ENCODE measurements at regions not wholly inside any gene's neighbourhood (a gene's known extent, or its start where the extent isn't known, plus 50 kb on each side); places are given as distances from the start of the nearest gene placed in this dataset.

DNA sequence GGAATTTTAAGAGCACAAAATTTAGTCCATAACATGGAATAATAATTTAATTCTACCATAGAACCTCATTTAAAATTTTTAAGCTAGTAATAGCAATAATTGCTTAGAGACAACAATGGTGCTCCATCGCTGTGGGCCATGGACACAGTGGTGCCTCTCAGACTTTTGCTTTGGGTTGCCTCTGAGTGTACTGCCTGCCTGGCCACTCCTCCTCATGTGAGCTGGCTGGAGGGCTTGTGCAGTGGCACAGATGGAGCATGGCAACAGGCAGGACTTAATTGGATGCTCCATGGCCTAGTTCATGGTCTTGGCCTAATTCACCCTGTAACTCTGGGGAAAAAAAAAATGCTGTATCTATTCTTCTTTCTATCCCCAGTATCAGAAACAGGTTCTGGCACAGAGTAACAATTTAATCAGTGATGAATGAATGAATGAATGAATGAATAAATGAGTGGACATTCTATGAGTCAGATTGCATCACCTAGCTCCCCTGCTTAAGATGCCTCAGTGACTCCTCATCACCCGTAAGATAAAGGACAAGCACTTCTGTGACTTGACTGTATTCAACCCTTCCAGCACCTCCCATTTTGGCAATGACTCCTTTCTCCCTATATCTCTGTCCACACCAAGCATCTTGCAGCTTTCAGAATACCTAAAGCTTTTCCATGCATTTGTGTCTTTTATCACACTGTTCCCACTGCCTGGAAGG lies 211.8 kb upstream of the SLC14A2 start (continued):
- TF ChIP-seq, protein P1, sequence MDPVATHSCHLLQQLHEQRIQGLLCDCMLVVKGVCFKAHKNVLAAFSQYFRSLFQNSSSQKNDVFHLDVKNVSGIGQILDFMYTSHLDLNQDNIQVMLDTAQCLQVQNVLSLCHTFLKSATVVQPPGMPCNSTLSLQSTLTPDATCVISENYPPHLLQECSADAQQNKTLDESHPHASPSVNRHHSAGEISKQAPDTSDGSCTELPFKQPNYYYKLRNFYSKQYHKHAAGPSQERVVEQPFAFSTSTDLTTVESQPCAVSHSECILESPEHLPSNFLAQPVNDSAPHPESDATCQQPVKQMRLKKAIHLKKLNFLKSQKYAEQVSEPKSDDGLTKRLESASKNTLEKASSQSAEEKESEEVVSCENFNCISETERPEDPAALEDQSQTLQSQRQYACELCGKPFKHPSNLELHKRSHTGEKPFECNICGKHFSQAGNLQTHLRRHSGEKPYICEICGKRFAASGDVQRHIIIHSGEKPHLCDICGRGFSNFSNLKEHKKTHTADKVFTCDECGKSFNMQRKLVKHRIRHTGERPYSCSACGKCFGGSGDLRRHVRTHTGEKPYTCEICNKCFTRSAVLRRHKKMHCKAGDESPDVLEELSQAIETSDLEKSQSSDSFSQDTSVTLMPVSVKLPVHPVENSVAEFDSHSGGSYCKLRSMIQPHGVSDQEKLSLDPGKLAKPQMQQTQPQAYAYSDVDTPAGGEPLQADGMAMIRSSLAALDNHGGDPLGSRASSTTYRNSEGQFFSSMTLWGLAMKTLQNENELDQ (CRISPR knock-in tag; IDR thresholded peaks at IDR 0.05; ENCODE audit: borderline replicate concordance) = no peak
- TF ChIP-seq, protein P2, sequence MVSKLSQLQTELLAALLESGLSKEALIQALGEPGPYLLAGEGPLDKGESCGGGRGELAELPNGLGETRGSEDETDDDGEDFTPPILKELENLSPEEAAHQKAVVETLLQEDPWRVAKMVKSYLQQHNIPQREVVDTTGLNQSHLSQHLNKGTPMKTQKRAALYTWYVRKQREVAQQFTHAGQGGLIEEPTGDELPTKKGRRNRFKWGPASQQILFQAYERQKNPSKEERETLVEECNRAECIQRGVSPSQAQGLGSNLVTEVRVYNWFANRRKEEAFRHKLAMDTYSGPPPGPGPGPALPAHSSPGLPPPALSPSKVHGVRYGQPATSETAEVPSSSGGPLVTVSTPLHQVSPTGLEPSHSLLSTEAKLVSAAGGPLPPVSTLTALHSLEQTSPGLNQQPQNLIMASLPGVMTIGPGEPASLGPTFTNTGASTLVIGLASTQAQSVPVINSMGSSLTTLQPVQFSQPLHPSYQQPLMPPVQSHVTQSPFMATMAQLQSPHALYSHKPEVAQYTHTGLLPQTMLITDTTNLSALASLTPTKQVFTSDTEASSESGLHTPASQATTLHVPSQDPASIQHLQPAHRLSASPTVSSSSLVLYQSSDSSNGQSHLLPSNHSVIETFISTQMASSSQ (IDR thresholded peaks at IDR 0.05; ENCODE audit: low read depth) = no peak
- TF ChIP-seq, protein P2 (CRISPR knock-in tag; IDR thresholded peaks at IDR 0.05; ENCODE audit: borderline replicate concordance) = no peak
- no peak for TF ChIP-seq MAFF (IDR thresholded peaks at IDR 0.05; ENCODE audit: low read depth, low read length)

DNA sequence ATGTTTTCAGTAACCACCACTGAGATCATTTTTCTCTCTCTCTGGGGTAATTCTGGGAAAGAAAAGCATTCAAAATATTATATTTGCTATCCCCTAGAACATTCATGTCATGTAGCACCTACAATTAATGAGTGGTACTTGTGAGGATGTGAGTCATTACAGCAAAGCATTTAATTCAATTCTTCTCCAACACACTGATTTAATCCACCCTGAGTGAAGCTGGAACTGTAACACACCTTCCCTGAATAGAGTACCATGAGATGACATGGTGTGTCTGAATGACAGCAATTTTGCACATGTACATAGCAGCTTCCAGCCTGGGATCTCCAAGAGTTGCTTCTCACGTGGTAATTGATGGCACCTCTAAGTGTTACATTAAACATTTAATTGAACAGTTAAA lies 207.1 kb upstream of the SLC14A2 start:
- Histone ChIP-seq H3K79me2 (ENCODE audit: insufficient read depth, low read length) (no peaks in the 10 kb centered on the region), H3K27ac (ENCODE audit: extremely low read length, insufficient read depth, low read length) (no peak overlapping the region), H3K4me2 (ENCODE audit: low read depth, low read length) (no peak overlapping the region), H3K4me3 (replicated peaks in 1 of 3; ENCODE audit: insufficient read depth in 1 of 3, low read depth in 2 of 3, low read length in 3 of 3) (no peak overlapping the region), H3K27me3 (ENCODE audit: control insufficient read depth in 1 of 2, insufficient read depth in 2 of 2, low read length in 2 of 2) (no peaks in the 10 kb centered on the region), H3K9me3 (ENCODE audit: low read length) (no peaks in the 10 kb centered on the region), H3K4me1 (ENCODE audit: insufficient read depth, low read length) (no peaks in the 10 kb centered on the region), H3K36me3 (replicated peaks in 1 of 2; ENCODE audit: control insufficient read depth in 1 of 2, insufficient read depth in 2 of 2, low read length in 2 of 2) (no peaks in the 10 kb centered on the region), H3K9ac (ENCODE audit: insufficient read depth, low read depth, low read length) (no peak overlapping the region), H4K20me1 (ENCODE audit: insufficient read depth, low read length) (no peaks in the 10 kb centered on the region), H2AFZ (ENCODE audit: low read length) (no peak overlapping the region)
- no TSS peak for BruUV-seq (replicated peaks)
- WGBS (ENCODE audit: low lambda C conversion rate) = 0% methylated on average over 1 of the region's 1 CpG
- CTCF ChIA-PET (ENCODE audit: low intra/inter-chr PET ratio, low total read pairs) = no interaction called here
- FAIRE-seq (no peak), ATAC-seq (no peak), DNase-seq (ENCODE audit: low spot score) (no peak)
- intact Hi-C loops (cut with micrococcal nuclease; ENCODE audit: unreplicated experiment) (no loop called here), in situ Hi-C loops (cut with HindIII; ENCODE audit: extremely low pct_ligation_motif_present, low pct_unique_long_range_greater_than_20kb) (no loop called here)
- POLR2A ChIA-PET = no interaction called here
- TF ChIP-seq, protein P3, sequence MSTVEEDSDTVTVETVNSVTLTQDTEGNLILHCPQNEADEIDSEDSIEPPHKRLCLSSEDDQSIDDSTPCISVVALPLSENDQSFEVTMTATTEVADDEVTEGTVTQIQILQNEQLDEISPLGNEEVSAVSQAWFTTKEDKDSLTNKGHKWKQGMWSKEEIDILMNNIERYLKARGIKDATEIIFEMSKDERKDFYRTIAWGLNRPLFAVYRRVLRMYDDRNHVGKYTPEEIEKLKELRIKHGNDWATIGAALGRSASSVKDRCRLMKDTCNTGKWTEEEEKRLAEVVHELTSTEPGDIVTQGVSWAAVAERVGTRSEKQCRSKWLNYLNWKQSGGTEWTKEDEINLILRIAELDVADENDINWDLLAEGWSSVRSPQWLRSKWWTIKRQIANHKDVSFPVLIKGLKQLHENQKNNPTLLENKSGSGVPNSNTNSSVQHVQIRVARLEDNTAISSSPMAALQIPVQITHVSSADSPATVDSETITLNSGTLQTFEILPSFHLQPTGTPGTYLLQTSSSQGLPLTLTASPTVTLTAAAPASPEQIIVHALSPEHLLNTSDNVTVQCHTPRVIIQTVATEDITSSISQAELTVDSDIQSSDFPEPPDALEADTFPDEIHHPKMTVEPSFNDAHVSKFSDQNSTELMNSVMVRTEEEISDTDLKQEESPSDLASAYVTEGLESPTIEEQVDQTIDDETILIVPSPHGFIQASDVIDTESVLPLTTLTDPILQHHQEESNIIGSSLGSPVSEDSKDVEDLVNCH (CRISPR knock-in tag; IDR thresholded peaks at IDR 0.05) = no peak
- TF ChIP-seq ZNF720 (CRISPR knock-in tag; IDR thresholded peaks at IDR 0.05) (no peak), FOSL1 (CRISPR knock-in tag; IDR thresholded peaks at IDR 0.05; ENCODE audit: borderline replicate concordance) (no peak), NCOA5 (CRISPR knock-in tag; IDR thresholded peaks at IDR 0.05) (no peak), ZBTB1 (CRISPR knock-in tag; IDR thresholded peaks at IDR 0.05; ENCODE audit: borderline replicate concordance) (no peak), IRX3 (CRISPR knock-in tag; IDR thresholded peaks at IDR 0.05; ENCODE audit: borderline replicate concordance, low read depth) (no peak), TBX3 (IDR thresholded peaks at IDR 0.05; ENCODE audit: borderline replicate concordance) (no peak), ZNF354B (CRISPR knock-in tag; IDR thresholded peaks at IDR 0.05) (no peak)
- TF ChIP-seq, protein P4, sequence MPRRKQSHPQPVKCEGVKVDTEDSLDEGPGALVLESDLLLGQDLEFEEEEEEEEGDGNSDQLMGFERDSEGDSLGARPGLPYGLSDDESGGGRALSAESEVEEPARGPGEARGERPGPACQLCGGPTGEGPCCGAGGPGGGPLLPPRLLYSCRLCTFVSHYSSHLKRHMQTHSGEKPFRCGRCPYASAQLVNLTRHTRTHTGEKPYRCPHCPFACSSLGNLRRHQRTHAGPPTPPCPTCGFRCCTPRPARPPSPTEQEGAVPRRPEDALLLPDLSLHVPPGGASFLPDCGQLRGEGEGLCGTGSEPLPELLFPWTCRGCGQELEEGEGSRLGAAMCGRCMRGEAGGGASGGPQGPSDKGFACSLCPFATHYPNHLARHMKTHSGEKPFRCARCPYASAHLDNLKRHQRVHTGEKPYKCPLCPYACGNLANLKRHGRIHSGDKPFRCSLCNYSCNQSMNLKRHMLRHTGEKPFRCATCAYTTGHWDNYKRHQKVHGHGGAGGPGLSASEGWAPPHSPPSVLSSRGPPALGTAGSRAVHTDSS (CRISPR knock-in tag; conservative IDR thresholded peaks at IDR 0.05) = no peak
